ENCODE measurements at regions not wholly inside any gene's neighbourhood (a gene's known extent, or its start where the extent isn't known, plus 50 kb on each side); places are given as distances from the start of the nearest gene placed in this dataset.

- no peak for TF ChIP-seq CTCF (conservative IDR thresholded peaks at IDR 0.05; ENCODE audit: low read depth, low read length)
- no peak for TF ChIP-seq EZH2 (IDR thresholded peaks at IDR 0.05; ENCODE audit: borderline replicate concordance, low read depth, low read length, poor library complexity, severe bottlenecking)
Measured at GRCh38 chr10:78306358-78306757, 272.7 kb downstream of the RPS24 start.
